NCI-H2107 treated with DMSO at 0.1 percent for 48 hours (cell line): ENCODE measurements at regions not wholly inside any gene's neighbourhood (a gene's known extent, or its start where the extent isn't known, plus 50 kb on each side); places are given as distances from the start of the nearest gene placed in this dataset.

Experiments
- DNase-seq: peaks from one replicate; lab custom pipeline; 2025; ENCODE audit not compliant: unreplicated experiment; lab: John Stamatoyannopoulos, UW

DNA sequence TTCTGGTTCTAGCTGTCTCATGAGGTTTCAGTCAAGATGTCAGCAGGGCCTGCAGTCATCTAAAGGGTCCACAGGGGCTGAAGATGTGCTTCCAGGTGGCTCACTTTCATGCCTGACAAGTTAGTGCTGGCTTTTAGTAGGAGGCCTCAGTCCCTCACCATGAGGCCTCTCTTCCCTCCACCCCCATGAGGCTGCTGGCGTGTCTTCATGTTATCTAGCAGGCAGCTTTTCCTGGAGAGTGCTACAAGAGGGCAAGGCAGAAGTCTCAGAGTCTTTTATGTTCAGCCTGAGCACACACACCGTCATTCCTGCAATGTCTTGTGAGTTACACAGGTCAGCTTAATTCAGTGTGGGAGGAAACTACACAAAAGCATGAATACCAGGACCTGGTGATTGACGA lies 769.9 kb downstream of the HDGFL1 start:
- no peak for DNase-seq

DNA sequence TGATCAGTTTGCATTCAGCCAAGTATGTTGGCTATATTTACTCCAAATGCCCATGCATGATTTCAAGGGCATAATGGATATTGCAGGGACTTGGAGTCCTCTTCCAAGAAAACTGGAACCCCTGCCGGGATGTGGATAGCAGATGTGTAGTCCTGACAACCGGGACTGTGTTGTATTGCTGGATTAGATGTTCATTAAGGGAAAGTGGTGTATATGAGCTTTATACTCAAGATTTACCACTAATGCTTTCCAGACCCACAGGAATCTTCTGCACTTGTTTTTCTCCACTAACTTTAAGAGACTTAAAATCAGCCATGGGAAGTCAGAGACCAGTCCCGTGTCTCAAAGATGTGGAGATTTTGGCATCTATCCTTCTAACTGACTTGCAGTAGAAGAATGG lies 770.9 kb downstream of the HDGFL1 start:
- no peak for DNase-seq

- DNase-seq = no peak
Measured at GRCh38 chr6:23343610-23344306, 774.4 kb downstream of the HDGFL1 start.

- no peak for DNase-seq
Measured at GRCh38 chr6:23348185-23348584, 777.8 kb upstream of the NRSN1 start.

DNA sequence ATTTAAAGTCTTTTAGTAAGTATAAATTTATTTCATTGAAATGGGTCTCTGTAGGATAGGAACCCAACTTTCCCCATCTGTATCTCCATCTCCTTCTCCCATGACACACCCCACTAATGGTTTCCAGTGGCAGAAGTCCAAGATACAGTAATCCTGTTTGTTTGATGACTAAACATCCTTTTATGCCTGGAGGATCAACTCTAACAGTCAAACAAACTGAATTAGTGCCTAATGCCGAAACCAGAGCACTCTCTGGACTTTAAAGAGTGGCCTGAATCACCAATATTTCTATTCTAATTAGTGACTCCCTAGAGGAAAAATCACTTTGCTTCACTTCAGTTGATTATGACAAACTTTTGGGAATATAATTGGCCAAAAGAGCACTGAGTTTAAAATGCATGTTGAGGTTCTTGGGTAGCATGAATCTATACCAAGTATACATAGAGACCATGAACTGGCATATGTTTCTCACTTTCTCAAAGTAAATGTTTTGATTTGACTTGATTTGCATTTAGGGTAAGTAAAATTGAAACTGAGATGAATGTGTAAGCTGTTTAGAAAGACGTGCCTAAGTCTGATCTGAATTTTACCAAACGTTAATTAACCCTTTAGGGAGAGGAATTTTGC lies 776.4 kb upstream of the NRSN1 start:
- no peak for DNase-seq

- no peak for DNase-seq
Measured at GRCh38 chr6:23350752-23351453, 775.1 kb upstream of the NRSN1 start.

DNA sequence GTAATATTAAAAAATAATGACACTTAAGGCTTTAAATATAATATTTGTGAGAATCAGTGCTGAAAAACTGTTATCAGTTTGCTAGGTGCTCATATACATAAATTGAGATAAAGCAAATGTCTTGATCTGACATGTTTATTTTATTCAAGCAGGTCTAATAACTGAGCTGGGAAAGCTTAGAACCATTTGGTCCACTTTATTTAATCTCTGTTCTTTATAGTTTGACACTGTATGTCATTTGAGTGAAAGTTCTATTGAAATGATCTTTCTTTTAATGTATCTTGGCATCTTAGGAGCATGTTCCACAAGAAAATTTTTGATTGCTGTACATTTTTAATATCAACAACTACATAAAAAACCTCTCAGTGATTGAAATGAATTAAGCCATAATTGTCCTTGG lies 772.0 kb upstream of the NRSN1 start:
- no peak for DNase-seq

GRCh38 chr6:23357185-23357766 lies 768.7 kb upstream of the NRSN1 start:
- DNase-seq = no peak

GRCh38 chr6:23365732-23366131 lies 760.3 kb upstream of the NRSN1 start:
- no peak for DNase-seq

DNA sequence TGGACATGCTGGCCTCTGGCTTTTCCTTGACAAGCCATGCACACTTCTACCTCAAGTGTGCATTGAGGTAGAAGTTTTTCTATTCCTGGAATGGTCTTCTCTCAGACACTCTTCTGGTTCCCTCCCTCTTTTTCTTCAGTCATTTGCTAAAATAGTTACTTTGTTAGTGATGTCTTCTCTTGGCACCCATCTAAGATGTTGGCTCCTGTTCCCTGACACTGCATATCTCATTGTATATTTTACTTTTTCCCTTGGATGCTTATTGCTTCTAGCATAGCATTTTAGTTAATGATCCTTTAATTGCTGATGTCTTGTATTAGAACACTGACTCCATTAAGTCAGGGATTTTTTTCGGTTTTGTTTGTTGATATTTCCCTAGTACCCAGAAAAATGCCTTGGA lies 758.7 kb upstream of the NRSN1 start:
- no peak for DNase-seq

DNA sequence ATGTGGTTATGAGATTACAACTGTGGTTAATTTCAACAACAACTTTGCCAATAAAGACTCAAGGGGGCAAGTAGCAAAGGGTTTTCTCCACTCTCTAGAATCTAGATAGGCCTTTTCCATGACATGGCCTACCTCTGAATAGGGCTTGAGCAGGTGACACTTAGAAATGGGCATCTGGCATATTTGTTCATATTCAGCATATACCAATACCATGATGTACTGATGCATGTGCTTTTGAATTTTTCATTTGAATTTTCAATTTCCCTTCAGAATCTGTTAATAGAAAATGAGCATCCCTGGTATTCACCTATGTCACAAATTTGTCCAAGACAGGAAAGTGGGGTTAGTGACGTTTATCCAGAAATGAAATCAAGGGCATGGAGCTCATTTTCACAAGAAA lies 757.5 kb upstream of the NRSN1 start:
- DNase-seq = no peak

- DNase-seq = no peak
Measured at GRCh38 chr6:23370051-23370450, 756.0 kb upstream of the NRSN1 start.

DNA sequence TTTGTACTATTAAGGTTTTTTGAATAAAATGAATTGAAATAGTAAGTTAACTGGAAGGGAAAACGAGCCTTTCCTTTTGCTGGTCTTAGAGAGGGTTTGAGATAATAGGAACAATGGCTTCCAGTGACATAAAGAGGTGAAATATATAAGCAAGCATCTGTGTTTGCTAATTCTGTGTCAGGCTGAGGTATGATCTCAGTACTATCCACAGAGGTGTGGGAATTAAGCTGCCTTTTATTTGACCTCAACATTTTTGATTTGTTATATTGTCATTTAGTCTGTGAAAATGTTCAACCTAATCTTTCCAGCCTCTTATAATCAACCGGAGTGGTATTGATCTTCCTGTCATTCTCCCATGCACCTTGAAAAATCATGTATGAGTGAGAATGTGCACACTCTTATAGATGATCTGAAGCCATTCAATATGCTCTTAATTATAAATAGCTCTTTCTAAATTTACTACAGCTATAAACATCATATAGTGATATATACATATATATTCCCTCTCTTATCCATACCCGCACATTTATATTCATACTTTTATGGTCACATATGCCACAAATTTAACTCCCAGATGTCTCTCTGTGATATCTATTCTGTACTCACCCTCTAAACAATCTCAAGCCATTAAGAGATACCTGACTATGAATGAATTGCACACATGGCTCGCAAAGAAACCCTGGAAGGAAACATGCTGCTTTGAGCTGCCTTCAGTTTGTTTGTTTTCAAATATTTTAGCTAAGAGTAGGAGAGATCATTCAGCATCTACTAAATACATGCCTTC lies 754.7 kb upstream of the NRSN1 start:
- DNase-seq = no peak

DNA sequence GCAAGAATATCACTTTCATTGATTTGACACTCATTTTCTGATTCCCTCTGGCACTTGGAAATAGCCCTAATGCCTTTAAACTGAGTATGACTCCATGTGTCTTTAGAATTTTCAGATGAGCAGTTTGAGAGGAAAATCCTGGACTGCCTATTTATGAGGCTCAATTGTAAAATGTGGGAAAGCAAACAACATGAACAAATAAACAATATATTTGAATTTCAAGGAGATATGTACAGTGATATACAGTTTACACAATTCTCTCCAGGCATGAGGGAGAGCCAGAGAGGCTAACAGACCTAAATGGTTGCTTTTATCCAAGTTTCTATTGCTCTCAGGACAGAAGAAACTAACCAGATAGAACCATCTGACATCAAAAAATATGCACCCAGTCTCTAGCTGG lies 748.2 kb upstream of the NRSN1 start:
- no peak for DNase-seq

GRCh38 chr6:23380465-23380864 lies 745.5 kb upstream of the NRSN1 start:
- DNase-seq = no peak

GRCh38 chr6:23388086-23388783 lies 737.8 kb upstream of the NRSN1 start:
- no peak for DNase-seq

GRCh38 chr6:23389386-23389785 lies 736.6 kb upstream of the NRSN1 start:
- DNase-seq = no peak

DNA sequence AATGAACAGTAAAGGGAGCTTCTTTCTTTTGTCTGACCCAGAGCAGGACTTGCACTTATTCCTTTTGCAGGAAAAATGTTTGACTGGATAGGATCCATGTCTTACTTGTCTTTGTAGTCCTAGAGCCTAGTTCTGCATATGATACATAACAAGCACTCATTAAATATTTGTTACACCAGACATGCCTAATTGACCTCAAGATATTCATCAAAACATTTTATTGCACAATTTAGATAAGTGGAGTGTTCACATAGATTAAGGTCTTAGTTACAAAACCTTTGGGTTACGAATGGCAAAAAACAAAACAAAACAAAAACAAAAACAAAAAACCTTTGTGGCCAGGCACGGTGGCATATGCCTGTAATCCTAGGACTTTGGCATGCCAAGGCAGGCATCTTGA lies 735.8 kb upstream of the NRSN1 start:
- no peak for DNase-seq

GRCh38 chr6:23394681-23395080 lies 731.3 kb upstream of the NRSN1 start:
- DNase-seq = no peak

DNA sequence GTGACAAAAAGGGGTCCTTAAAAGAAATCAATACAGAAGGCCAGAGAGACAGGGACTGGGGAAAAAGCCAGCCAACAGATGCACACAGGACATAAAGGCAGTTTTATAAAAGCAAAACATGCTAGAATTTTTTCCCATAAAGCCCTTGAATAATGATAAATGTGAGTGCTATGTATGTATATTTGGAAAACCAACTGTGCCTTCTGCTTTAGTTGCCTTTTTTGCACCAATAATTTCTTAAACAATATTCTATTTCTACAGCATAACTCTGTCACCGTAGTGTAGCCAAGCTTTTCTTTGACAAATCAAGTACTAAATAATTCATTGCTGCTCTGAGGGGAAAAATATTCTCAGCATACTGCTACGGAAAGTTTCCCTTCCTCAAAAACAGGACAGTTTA lies 730.6 kb upstream of the NRSN1 start:
- DNase-seq = no peak

DNA sequence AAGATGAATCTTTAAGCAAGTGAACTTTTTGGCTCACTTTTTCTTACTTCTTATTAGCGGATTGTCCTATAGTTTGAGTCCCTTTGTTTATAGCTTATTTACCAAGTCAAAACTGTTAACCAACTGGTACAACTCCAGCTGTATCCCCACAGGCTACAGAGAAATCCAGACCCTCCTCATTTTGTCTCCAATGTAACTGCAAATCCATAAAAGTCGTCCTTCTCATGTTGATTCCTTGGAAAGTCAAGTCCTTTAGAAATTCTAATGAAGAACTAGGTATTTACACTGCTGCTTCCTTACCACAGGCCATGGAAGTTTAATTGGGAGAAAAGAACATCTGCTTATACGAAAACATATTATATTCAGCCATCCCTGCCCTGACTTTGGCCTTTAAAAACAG lies 729.1 kb upstream of the NRSN1 start:
- DNase-seq = no peak
